ENCODE measurements at regions not wholly inside any gene's neighbourhood (a gene's known extent, or its start where the extent isn't known, plus 50 kb on each side); places are given as distances from the start of the nearest gene placed in this dataset.
"Not testable (repeated sequence)": the region's sequence is repeated elsewhere in the genome, so short reads cannot be mapped to it uniquely, and the experiment has no call there.

GRCh38 chr2:205864491-205864890, 182.2 kb downstream of the NRP2 start:
- no peak for DNase-seq

DNA sequence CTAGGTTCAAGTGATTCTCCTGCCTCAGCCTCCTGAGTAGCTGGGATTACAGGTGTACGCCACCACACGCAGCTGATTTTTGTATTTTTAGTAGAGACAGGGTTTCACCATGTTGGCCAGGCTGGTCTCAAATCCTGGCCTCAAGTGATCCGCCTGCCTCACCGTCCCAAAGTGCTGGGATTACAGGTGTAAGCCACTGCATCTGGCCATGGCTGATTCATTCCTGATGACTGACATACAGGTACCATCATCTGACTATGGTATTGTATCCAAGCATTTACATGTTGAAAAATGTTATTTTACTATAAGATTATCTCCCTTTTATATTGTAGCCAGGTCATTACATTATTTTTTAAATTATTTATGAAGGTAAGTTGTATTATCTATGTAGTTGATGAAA, 180.5 kb downstream of the NRP2 start:
- DNase-seq: not testable (repeated sequence)

- DNase-seq: no peak
Measured at GRCh38 chr2:205860885-205861284, 178.6 kb downstream of the NRP2 start.

DNA sequence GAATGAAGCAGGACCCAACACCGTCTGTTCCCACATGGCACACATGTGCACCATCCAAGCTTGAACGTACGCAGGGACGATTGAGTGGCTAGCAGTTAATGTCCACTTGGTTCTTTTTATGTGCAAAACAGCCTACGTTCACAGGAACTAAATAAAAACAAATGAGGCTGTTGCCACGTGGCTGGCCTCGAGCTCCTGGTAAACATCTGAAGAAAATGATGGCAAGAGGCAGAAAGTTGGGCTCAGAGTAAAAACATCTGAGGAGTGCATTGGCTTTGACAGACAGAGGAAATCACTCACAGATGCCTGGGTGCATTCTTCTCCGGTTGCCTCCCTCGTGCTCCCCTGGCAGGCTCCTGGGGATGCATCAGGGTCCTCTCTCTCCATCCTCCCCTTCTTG, 177.9 kb downstream of the NRP2 start:
- DNase-seq: no peak

- DNase-seq: no peak
Measured at GRCh38 chr2:205858881-205859441, 176.7 kb downstream of the NRP2 start.

DNA sequence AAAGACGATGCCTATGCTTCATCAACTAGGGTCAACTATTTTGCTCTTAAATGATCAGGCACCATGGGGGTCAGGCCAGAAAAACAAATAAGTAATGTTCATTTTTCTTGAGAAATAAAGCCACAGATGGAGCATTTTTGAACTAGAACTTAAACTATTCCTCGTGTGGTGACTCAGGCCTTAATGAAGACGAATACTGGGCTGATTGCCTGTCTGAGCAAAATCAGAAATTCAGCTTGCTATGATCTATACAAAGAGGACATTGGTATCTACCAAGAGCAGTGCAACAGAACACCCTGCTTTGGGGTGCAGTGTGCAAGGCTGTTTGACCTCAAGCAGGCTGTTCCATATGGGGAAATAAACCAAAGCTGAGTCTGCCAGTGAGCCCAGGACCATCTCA, 176.0 kb downstream of the NRP2 start:
- no peak for DNase-seq

- no peak for DNase-seq
Measured at GRCh38 chr2:205857520-205858237, 175.4 kb downstream of the NRP2 start.

DNA sequence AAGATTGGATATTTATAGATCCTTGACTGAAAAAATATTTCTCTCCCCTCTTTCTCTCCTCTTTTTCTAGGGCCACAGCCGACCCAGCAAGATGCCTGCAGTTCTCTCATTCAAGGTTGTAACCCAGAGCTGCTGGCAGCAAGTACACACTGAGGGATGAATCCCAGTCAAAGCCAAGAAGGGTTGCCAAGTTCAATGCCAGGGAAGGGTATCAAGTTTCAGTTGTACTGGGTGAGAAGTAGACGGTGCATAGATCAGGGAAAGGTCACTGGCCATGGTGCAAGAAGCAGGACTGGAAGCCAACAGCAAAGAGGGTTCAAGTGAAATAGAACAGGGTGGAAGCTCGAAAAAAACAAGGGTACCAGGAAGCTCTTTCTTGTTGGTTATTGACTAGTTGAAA, 170.2 kb downstream of the NRP2 start:
- DNase-seq: no peak

- no peak for DNase-seq
Measured at GRCh38 chr2:205850611-205851010, 168.3 kb downstream of the NRP2 start.

GRCh38 chr2:205850132-205850531, 167.8 kb downstream of the NRP2 start:
- DNase-seq: no peak

DNA sequence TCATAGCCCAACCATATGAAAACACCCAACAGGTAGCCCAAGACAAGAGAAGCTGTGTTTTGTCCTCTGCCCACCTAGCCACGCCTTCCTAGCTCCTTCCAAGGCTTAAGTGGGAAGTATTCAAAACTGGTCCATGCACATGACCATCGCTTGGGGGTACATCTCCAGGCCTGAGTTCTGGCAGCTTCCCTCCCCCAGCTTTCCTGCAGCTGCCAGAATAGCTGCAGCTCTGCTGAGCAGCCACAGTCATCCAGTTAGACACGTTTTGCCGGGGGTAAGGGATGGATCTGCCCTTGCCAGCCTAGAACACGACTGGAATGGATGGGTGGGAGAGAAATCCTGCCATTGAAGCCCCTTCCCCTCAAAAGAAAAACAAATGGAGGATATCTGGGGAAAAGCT, 166.8 kb downstream of the NRP2 start:
- no peak for DNase-seq

DNA sequence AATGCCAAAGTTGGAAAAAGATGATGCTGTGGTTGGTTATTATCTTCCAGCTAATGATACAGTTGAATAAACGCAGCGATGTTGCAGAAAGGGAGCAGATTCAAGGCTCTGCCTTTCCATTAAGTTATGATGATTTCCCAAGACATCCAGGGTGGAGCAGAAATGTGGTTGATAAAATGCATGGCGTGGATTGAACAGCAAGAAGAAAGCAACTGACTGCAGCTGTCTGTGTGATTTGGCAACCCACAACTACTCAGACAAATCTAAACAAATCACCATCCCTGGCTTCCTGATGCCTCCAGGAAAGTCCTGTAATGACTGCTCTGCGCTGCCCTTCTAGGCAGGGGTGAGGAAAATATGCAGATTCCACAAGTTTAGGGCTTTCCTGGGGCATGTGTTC, 166.3 kb downstream of the NRP2 start:
- DNase-seq: no peak
